GM18907 (cell line): ENCODE measurements at regions not wholly inside any gene's neighbourhood (a gene's known extent, or its start where the extent isn't known, plus 50 kb on each side); places are given as distances from the start of the nearest gene placed in this dataset.

Experiments
- ATAC-seq: cut with Tn5 transposase; IDR thresholded peaks from one replicate; pipeline ENCODE4 v1.9.1; 2021; ENCODE audit warnings: mild to moderate bottlenecking, moderate library complexity; ENCODE audit not compliant: unreplicated experiment

DNA sequence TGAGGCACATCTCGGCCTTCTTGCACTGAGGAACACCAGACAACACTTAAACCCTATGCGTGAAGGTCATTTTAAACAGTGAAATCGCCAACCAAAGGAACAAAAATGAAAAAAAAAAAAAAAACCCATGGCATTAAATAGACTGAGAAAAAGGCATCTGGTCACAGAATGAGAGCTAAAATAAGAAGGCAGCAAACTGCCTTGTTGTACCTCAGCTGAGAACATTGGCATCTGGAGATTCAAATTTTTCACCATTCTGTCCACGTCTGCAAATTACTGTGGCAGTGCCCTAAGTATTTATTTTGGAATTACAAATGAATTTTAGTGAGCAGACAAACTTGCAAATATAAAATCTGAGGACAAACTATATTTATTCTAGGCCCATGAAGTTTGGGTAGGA, 82.6 kb upstream of the POU1F1 start:
- ATAC-seq = no peak

DNA sequence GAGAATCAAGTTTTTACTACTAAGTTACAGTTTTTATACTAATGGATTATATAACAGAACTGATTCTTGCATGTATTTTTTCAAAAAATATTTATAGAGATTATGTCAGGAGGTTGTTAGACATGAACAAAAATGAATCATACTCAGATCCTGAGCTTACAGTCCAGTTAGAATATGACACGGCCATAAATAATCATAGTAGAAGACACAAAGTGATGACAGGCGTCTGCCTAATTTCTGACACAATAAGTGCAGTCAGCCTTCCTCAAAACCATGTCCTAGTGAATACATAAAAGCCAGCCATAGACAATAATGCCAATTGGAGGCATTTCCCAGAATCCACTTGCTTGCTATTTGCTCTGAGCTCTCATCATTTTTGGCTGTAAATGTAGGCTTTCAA, 81.7 kb upstream of the POU1F1 start:
- no peak for ATAC-seq

DNA sequence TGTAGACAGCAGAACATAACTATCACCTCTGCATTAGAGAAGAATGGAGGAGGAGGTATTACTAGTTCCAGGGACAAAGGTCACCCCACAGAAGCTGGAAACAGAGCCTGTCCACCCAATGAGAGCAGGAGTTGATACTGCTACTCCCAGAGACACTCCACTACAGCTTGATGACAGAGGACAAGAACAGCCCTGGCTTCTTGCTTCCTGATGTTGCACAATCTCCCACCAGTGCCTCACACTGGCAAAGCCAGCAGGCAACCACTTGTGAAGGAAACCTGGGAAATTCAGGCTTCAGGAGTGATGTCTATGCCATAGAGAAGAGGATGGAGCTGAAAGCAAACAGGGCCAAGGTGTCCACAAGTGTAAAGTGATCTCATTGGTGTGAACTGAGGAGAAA, 78.0 kb upstream of the POU1F1 start:
- no peak for ATAC-seq

DNA sequence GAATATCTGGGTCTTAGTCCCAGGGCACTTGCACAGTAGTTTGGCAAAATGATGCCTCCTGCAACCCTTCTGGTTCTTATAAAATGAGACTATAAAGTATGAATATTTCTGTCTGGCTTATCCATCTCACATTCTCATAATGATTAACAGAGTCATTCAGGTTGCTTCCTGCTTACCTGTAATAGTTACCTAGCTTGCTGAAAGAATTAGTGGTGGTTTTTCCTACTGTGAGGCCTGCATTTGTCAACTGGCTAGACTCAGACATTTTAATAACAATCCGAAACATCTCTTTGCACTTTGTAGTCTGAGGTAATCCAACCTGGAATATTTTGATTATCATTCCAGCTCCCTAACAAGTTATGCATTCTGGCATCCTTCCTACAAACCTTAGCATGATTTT, 75.6 kb upstream of the POU1F1 start:
- no peak for ATAC-seq

DNA sequence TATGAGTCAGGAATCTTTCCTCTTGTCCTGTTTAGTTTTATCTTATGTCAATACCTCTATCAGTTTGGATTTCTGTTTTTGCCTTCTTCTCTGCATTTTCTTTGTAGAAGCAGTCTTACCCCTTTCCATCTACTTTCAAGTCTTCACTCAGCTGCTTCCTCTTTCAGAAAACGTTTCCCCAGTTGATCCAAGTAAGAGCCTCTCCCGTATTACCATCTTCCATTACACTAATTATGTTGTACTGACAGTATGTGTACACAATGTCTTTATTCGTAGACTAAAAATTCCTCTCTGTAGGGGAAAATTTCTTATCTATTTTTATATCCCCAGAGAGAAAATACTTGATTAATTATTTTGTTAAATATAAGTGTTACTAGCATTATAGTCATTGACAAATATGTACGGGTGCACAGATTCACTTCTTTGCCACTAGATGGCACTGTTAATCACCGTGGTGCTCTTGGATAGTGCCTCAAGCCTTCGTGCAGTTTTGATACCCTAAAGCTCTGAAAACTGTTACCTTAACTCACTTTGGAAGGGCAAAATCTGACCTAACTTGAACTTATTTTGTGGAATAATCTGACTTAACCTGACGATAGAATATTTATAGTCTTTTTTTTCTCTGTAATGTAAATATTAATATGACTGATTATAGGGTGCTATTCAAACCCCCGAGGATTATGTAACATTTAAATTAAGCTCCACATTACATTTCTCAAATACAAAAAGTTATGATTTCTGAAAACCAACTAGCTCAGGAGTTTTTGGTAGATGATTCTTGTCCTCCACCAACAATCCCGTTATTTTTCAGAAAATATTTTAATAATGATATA, 74.2 kb upstream of the POU1F1 start:
- peak; percentile 98 for ATAC-seq

DNA sequence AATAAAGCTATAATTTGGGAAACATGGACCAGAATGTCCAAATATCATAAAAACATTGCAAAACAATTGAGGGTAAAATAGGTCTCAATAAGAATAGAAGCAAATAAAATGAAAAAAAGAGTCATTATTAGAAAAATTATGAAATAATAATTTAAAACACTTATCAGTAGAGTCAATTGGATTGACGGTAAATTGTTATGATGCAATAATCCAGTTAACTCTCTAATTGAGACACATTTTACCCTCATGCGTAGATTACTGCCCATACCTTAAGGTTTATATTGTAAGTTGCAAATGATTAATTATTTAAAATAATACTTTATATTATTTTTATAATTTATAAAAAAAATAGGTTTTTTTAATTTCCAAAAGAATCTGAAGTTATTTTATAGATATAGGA, 73.4 kb upstream of the POU1F1 start:
- ATAC-seq = no peak

DNA sequence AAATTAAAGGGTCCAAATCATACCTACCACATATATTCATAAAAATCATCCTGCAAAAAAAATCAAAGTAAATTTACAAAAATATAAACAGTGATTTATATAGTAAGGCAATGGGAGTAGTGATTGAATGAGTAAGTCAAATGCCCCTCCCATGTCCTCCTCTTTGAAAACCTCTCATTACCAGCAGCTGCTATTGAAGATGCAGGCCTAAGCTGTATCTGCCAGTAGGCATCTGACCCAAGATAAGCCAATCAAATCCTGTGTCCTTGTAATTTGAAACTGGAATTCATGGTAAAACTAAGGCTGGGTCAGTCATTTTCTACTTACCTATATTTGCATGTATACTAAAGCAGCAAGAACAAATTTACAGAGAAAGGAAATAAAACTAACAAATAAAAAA, 60.4 kb upstream of the POU1F1 start:
- no peak for ATAC-seq

DNA sequence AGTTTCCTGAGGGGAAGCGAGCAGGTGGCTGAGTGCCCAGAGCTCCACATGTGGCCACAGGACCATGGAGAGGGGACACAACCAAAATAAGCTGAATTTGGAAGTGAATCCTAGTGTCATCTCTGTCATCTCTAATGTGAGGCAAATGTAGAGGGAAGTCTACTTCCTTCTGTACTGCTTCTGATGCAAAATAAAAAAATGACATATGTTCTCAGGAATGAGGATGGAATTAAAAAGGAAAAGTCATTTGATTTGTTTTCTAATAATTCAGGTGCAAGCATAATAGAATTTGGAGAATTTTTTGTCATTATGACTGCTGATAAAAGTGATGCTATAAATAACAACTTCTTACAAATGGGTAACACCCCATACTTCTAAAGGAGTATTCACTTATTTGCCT, 59.5 kb upstream of the POU1F1 start:
- ATAC-seq = no peak

DNA sequence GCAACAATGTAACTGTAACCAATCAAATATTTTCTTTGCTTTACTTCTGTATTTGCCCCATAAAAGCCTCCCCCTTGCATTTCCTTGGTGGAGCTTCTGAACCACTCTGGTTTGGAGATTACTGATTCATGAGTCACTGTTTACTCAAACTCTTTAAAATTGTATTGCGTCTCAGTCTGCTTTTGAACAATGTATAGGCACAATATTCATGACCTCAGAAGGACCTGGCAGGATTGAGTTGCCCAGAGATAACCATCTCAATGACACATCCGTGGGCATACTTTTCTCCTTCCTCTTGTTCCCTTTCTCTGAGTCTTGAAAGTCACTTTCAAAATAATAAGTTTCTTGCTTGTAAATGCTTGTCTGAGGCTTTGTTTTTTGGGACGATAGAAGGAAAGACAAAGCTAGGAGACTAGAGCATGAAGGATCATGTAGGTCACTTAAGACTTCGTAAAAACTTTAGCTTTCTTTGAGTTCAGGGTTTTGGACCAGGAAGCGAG, 57.1 kb upstream of the POU1F1 start:
- peak; percentile 91 for ATAC-seq

DNA sequence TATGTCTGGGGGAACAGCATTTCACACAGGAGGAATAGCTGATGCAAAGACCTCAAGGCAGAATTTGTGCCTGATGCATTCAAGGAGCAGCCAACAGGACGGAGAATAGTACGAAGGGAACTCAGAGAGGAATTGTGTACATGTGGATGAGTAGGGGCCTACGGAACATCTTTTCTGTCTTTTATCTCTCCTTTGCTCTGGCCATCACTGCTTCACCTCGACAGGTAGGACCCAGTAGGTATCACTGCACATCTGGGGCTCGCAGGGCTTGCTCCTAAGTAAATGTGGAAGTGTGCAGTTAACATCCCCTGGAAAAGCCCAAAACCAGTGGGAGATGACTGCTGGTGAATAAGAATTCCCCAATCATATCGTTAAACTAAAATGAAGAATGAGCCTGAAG, 56.4 kb upstream of the POU1F1 start:
- ATAC-seq = no peak

DNA sequence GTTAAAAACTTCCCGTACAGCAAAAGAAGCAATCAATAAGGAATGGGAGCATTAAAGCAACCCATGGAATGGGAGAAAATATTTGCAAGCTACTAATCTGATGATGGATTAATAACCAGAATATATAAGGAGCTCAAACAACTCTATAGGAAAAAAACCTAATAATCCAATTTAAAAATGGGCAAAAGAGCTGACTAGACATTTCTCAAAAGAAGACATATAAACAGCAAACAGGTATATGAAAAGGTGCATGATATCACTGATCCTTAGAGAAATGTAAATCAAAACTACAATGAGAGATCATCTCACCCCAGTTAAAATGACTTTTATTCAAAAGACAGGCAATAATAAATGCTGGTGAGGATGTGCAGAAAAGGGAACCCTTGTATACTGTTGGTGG, 52.7 kb upstream of the POU1F1 start:
- ATAC-seq = no peak
